NB4 (cell line): ENCODE measurements at regions not wholly inside any gene's neighbourhood (a gene's known extent, or its start where the extent isn't known, plus 50 kb on each side); places are given as distances from the start of the nearest gene placed in this dataset.

Experiments
- DNase-seq: peaks from one replicate; pipeline ENCODE4 v3.0.0; 2010; ENCODE audit warnings: low read depth
- H3K4me3 ChIP-seq: one replicate; pipeline ENCODE4 v1.5.1; 2011; ENCODE audit warnings: mild to moderate bottlenecking, low read depth, low read length, moderate library complexity
- CTCF ChIP-seq: IDR thresholded peaks from one replicate; pipeline ENCODE4 v1.5.1; 2012; ENCODE audit warnings: low read depth, low read length
- MAX ChIP-seq: IDR thresholded peaks from 2 replicates; pipeline ENCODE4 v1.6.1; 2011; ENCODE audit warnings: low read depth, low read length
- MYC ChIP-seq: IDR thresholded peaks from 2 replicates; pipeline ENCODE4 v1.6.1; 2011; ENCODE audit warnings: low read depth, low read length
- POLR2A ChIP-seq: IDR thresholded peaks from 2 replicates; pipeline ENCODE4 v1.6.1; 2011; ENCODE audit warnings: mild to moderate bottlenecking; ENCODE audit not compliant: insufficient read length; ENCODE audit errors: extremely low read depth

- TF ChIP-seq CTCF (no peak), MAX (no peak), MYC (no peak), POLR2A (no peak)
- DNase-seq, result no peak
Observed at GRCh38 chr5:158602981-158603380, 496.7 kb downstream of the EBF1 start.

GRCh38 chr5:158601118-158601517 is 498.6 kb downstream of the EBF1 start:
- DNase-seq, result no peak
- no peak overlapping the region for H3K4me3 ChIP-seq
- TF ChIP-seq POLR2A (no peak), MYC (no peak), CTCF (no peak), MAX (no peak)

More at GRCh38 chr5:158602981-158603380, 496.7 kb downstream of the EBF1 start:
- H3K4me3 ChIP-seq, result no peak overlapping the region

GRCh38 chr5:158600679-158601078 is 499.0 kb downstream of the EBF1 start:
- DNase-seq, result no peak
- no peak for TF ChIP-seq MYC
- no peak for TF ChIP-seq CTCF
- TF ChIP-seq MAX, result no peak
- no peak for TF ChIP-seq POLR2A
- no peak overlapping the region for H3K4me3 ChIP-seq

- H3K4me3 ChIP-seq, result no peak overlapping the region
- TF ChIP-seq MYC (no peak), MAX (no peak), CTCF (no peak), POLR2A (no peak)
- no peak for DNase-seq
Observed at GRCh38 chr5:158599157-158599556, 500.6 kb downstream of the EBF1 start.

- no peak for DNase-seq
- no peak for TF ChIP-seq MYC
- no peak for TF ChIP-seq CTCF
- TF ChIP-seq MAX, result no peak
- TF ChIP-seq POLR2A, result no peak
- no peak overlapping the region for H3K4me3 ChIP-seq
Observed at GRCh38 chr5:158594595-158595242, 505.0 kb downstream of the EBF1 start.

GRCh38 chr5:158593925-158594324 is 505.8 kb downstream of the EBF1 start:
- DNase-seq, result no peak
- no peak for TF ChIP-seq MYC
- TF ChIP-seq MAX, result no peak
- TF ChIP-seq POLR2A, result no peak
- TF ChIP-seq CTCF, result no peak
- H3K4me3 ChIP-seq, result no peak overlapping the region
